WERI-Rb-1 (cell line): ENCODE measurements at regions not wholly inside any gene's neighbourhood (a gene's known extent, or its start where the extent isn't known, plus 50 kb on each side); places are given as distances from the start of the nearest gene placed in this dataset.

Source experiments
- DNase-seq: peaks from one replicate; pipeline ENCODE4 v3.0.0-alpha.2; 2020
- H3K27ac ChIP-seq: fragments of 250-450 bp; sonication (Bioruptor Pico); 2 replicates; pipeline ENCODE4 v1.5.1; 2020; ENCODE audit warnings: mild to moderate bottlenecking, moderate library complexity
- H3K27me3 ChIP-seq: fragments of 250-450 bp; sonication (Bioruptor Pico); 2 replicates; pipeline ENCODE4 v1.5.1; 2021; ENCODE audit warnings: mild to moderate bottlenecking, low read depth, moderate library complexity; ENCODE audit not compliant: insufficient read depth, severe bottlenecking
- H3K36me3 ChIP-seq: fragments of 250-450 bp; sonication (Bioruptor Pico); 2 replicates; pipeline ENCODE4 v1.5.1; 2020; ENCODE audit warnings: mild to moderate bottlenecking, moderate library complexity
- H3K4me3 ChIP-seq: 2 replicates; pipeline ENCODE4 v1.5.1; 2011; ENCODE audit warnings: low read depth, mild to moderate bottlenecking, control low read depth, low read length
- H3K9me3 ChIP-seq: fragments of 250-450 bp; sonication (Bioruptor Pico); 2 replicates; pipeline ENCODE4 v1.5.1; 2021; ENCODE audit warnings: mild to moderate bottlenecking, moderate library complexity; ENCODE audit not compliant: severe bottlenecking
- CTCF ChIP-seq: IDR thresholded peaks from 2 replicates; pipeline ENCODE4 v1.5.1; 2011; ENCODE audit warnings: low read depth, mild to moderate bottlenecking, control low read depth, inconsistent platforms, low read length

GRCh38 chr2:105577762-105578161, 166.9 kb upstream of the NCK2 start:
- Histone ChIP-seq H3K27ac (no peak overlapping the region), H3K4me3 (no peak overlapping the region), H3K27me3 (no peaks in the 10 kb centered on the region), H3K36me3 (no peaks in the 10 kb centered on the region), H3K9me3 (no peaks in the 10 kb centered on the region)
- DNase-seq, result no peak
- TF ChIP-seq CTCF, result no peak

GRCh38 chr2:105576440-105577241, 168.1 kb upstream of the NCK2 start:
- peak; percentile 63 for TF ChIP-seq CTCF
- no peak for DNase-seq

GRCh38 chr2:105576050-105576439, 168.7 kb upstream of the NCK2 start:
- H3K9me3 ChIP-seq, result no peaks in the 10 kb centered on the region
- no peaks in the 10 kb centered on the region for H3K36me3 ChIP-seq
- DNase-seq, result no peak
- TF ChIP-seq CTCF, result no peak
- 0 out of 2 replicates have a peak overlapping the region, but pooled peaks have one; percentile 0 for H3K4me3 ChIP-seq
- H3K27ac ChIP-seq, result no peak overlapping the region
- no peaks in the 10 kb centered on the region for H3K27me3 ChIP-seq

More at GRCh38 chr2:105576440-105577241, 168.1 kb upstream of the NCK2 start:
- Histone ChIP-seq H3K27me3 (no peaks in the 10 kb centered on the region), H3K4me3 (no peak overlapping the region), H3K27ac (peak overlapping the region; percentile 35; the same call in 1 of the 2 replicates), H3K36me3 (no peaks in the 10 kb centered on the region), H3K9me3 (no peaks in the 10 kb centered on the region)

GRCh38 chr2:105575499-105576025, 169.2 kb upstream of the NCK2 start:
- Histone ChIP-seq H3K27ac (no peak overlapping the region), H3K27me3 (no peaks in the 10 kb centered on the region), H3K4me3 (no peak overlapping the region), H3K36me3 (no peaks in the 10 kb centered on the region), H3K9me3 (no peaks in the 10 kb centered on the region)
- no peak for DNase-seq
- TF ChIP-seq CTCF, result no peak

GRCh38 chr2:105574796-105575344, 169.8 kb upstream of the NCK2 start:
- H3K36me3 ChIP-seq, result no peaks in the 10 kb centered on the region
- no peak for TF ChIP-seq CTCF
- no peaks in the 10 kb centered on the region for H3K9me3 ChIP-seq
- no peak overlapping the region for H3K27ac ChIP-seq
- H3K4me3 ChIP-seq, result no peak overlapping the region
- DNase-seq, result no peak
- H3K27me3 ChIP-seq, result no peaks in the 10 kb centered on the region
